DND-41 (cell line): ENCODE measurements at regions not wholly inside any gene's neighbourhood (a gene's known extent, or its start where the extent isn't known, plus 50 kb on each side); places are given as distances from the start of the nearest gene placed in this dataset.

Experiments used
- ATAC-seq: fragments of 200-7000 bp; cut with Tn5 transposase; 3 replicates; pipeline ENCODE4 v1.9.1; 2021; ENCODE audit warnings: low read depth; ENCODE audit not compliant: insufficient read depth
- DNase-seq: peaks from one replicate; pipeline ENCODE4 v3.0.0-alpha.2; 2020
- H2AFZ ChIP-seq: 2 replicates; pipeline ENCODE4 v1.6.0; 2012; ENCODE audit warnings: low read depth, low read length
- H3K27ac ChIP-seq: 2 replicates; pipeline ENCODE4 v1.5.1; 2012; ENCODE audit warnings: low read length, inconsistent platforms
- H3K27me3 ChIP-seq: fragments of 200-600 bp; sonication (generic); 2 replicates; pipeline ENCODE4 v1.6.0; 2012; ENCODE audit warnings: low read length, mild to moderate bottlenecking, inconsistent platforms; ENCODE audit not compliant: insufficient read depth, poor library complexity
- H3K36me3 ChIP-seq: 2 replicates; pipeline ENCODE4 v1.5.1; 2012; ENCODE audit warnings: low read length, inconsistent platforms; ENCODE audit not compliant: insufficient read depth
- H3K4me1 ChIP-seq: 2 replicates; pipeline ENCODE4 v1.5.1; 2012; ENCODE audit warnings: mild to moderate bottlenecking, low read length; ENCODE audit not compliant: insufficient read depth
- H3K4me2 ChIP-seq: 2 replicates; pipeline ENCODE4 v1.6.0; 2012; ENCODE audit warnings: mild to moderate bottlenecking, moderate library complexity, low read length, inconsistent platforms; ENCODE audit not compliant: insufficient read depth
- H3K4me3 ChIP-seq, 2 experiments: fragments of 200-600 bp in 1 of 2; shearing (Covaris generic) in 1 of 2; 2 replicates each; pipeline ENCODE4 v1.5.1; 2012 to 2016; ENCODE audit warnings: inconsistent platforms in 2 of 2, low read length in 2 of 2, mild to moderate bottlenecking in 2 of 2, low read depth in 1 of 2, moderate library complexity in 1 of 2
- H3K79me2 ChIP-seq: 2 replicates; pipeline ENCODE4 v1.6.0; 2012; ENCODE audit warnings: low read length, inconsistent platforms; ENCODE audit not compliant: insufficient read depth
- H3K9ac ChIP-seq: 2 replicates; pipeline ENCODE4 v1.6.0; 2012; ENCODE audit warnings: low read depth, mild to moderate bottlenecking, inconsistent platforms, low read length, moderate library complexity
- H3K9me3 ChIP-seq: 2 replicates; pipeline ENCODE4 v1.5.1; 2012; ENCODE audit warnings: low read length, moderate library complexity, mild to moderate bottlenecking, inconsistent platforms; ENCODE audit not compliant: insufficient read depth, severe bottlenecking
- H4K20me1 ChIP-seq: 2 replicates; pipeline ENCODE4 v1.6.0; 2012; ENCODE audit warnings: low read length; ENCODE audit not compliant: insufficient read depth
- EZH2 ChIP-seq: IDR thresholded peaks from 3 replicates; pipeline ENCODE4 v1.6.1; 2012; ENCODE audit warnings: borderline replicate concordance, low read depth, mild to moderate bottlenecking, moderate library complexity, low read length, inconsistent platforms; ENCODE audit not compliant: severe bottlenecking
- TF ChIP-seq, protein P1 (sequence below): IDR thresholded peaks from 2 replicates; pipeline ENCODE4 v1.5.1; 2012; ENCODE audit warnings: borderline replicate concordance, low read length, moderate library complexity, mild to moderate bottlenecking; ENCODE audit not compliant: poor library complexity, severe bottlenecking; ENCODE audit errors: extremely low read depth

DNA sequence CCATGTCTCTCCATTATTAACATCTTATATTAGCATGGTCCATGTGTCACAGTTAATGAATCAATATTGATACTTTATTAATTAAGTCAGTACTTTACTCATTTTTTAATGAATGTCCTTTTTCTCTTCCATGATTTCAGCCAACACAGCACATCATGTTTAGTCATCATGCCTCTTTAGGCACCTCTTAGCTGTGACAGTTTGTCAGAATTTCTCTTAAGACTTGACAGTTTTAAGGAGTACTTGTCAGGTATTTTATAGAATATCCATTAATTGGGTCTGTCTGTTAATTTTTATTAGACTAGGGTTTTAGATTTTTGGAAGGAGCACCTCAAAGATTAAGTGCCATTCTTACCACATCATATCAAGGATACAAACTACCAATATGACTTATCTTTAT, 729.4 kb downstream of the HACE1 start:
- DNase-seq, result no peak
- Histone ChIP-seq H2AFZ (no peak overlapping the region), H3K27me3 (no peaks in the 10 kb centered on the region), H3K9ac (no peak overlapping the region), H3K27ac (no peak overlapping the region), H3K4me2 (no peak overlapping the region), H3K36me3 (no peaks in the 10 kb centered on the region), H3K9me3 (no peaks in the 10 kb centered on the region), H3K4me3 (no peak overlapping the region), H4K20me1 (no peaks in the 10 kb centered on the region), H3K79me2 (no peaks in the 10 kb centered on the region), H3K4me1 (no peaks in the 10 kb centered on the region)
- TF ChIP-seq, protein P1, sequence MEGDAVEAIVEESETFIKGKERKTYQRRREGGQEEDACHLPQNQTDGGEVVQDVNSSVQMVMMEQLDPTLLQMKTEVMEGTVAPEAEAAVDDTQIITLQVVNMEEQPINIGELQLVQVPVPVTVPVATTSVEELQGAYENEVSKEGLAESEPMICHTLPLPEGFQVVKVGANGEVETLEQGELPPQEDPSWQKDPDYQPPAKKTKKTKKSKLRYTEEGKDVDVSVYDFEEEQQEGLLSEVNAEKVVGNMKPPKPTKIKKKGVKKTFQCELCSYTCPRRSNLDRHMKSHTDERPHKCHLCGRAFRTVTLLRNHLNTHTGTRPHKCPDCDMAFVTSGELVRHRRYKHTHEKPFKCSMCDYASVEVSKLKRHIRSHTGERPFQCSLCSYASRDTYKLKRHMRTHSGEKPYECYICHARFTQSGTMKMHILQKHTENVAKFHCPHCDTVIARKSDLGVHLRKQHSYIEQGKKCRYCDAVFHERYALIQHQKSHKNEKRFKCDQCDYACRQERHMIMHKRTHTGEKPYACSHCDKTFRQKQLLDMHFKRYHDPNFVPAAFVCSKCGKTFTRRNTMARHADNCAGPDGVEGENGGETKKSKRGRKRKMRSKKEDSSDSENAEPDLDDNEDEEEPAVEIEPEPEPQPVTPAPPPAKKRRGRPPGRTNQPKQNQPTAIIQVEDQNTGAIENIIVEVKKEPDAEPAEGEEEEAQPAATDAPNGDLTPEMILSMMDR, result no peak
- no peak for TF ChIP-seq EZH2
- ATAC-seq, result no peak

DNA sequence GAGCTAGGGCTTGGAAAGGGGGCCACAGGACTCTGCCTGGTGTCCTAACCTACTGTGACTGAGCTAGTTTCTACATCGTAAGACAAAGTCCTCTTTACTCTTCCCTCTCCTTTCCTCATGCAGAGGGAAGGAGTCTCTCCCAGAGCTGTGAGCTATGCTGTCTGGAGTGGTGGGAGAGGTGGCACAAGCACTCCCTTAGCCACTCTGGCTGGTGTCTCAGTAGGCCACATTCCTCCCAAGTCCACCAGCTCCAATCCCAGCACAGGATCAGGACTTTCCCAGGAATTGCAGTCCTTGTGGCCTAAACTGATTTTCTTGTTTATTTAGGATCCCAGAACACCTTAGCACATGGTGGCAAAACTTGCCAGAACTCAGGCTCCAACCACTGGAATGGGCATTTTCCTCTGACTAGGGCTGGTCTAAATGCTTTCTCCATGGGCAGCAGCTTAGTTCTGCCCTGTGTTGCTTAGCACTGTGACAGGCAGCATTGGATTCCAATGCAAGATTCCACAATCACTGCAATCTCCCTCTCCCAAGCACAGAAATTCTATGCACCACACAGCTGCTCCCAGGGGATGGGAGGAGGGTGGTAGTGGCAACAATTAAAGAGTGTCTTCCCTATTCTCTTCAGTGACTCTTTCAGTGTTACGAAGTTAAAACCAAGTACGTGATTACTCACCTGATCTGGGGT, 733.3 kb downstream of the HACE1 start:
- TF ChIP-seq EZH2, result no peak
- TF ChIP-seq, protein P1, result no peak
- no peak overlapping the region for H3K9ac ChIP-seq
- H3K79me2 ChIP-seq, result no peaks in the 10 kb centered on the region
- no peaks in the 10 kb centered on the region for H3K9me3 ChIP-seq
- no peaks in the 10 kb centered on the region for H4K20me1 ChIP-seq
- DNase-seq (no peak), ATAC-seq (no peak)
- H3K27ac ChIP-seq, result no peak overlapping the region
- H3K4me2 ChIP-seq, result no peak overlapping the region
- H3K36me3 ChIP-seq, result no peaks in the 10 kb centered on the region
- H3K27me3 ChIP-seq, result no peaks in the 10 kb centered on the region
- no peak overlapping the region for H2AFZ ChIP-seq
- H3K4me1 ChIP-seq, result no peaks in the 10 kb centered on the region
- no peak overlapping the region for H3K4me3 ChIP-seq

DNA sequence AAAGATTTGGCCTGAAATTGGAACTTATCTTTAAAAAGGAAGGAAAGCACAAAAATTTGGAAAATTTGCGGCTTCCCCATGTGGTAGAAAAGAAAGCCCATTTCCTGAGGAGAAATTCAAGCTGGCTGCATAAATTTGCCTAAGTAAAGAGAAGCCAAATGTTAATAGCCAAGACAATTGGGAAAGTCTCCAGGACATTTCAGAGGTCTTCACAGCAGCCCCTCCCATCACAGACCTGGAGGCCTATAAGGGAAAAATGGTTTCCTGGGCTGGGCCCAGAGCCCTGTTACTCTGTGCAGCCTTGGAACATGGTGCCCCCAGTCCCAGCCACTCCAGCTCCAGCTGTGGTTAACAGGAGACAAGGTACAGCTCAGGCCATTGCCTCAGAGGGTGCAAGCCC, 736.5 kb downstream of the HACE1 start:
- Histone ChIP-seq H3K36me3 (no peaks in the 10 kb centered on the region), H3K79me2 (no peaks in the 10 kb centered on the region), H3K4me1 (no peaks in the 10 kb centered on the region), H3K27me3 (no peaks in the 10 kb centered on the region), H3K9me3 (no peaks in the 10 kb centered on the region), H3K4me3 (no peak overlapping the region), H3K27ac (no peak overlapping the region), H3K4me2 (no peak overlapping the region), H3K9ac (no peak overlapping the region), H2AFZ (no peak overlapping the region), H4K20me1 (no peaks in the 10 kb centered on the region)
- ATAC-seq (no peak), DNase-seq (no peak)
- no peak for TF ChIP-seq EZH2
- TF ChIP-seq, protein P1, result no peak
